H1 (cell line): ENCODE measurements at regions not wholly inside any gene's neighbourhood (a gene's known extent, or its start where the extent isn't known, plus 50 kb on each side); places are given as distances from the start of the nearest gene placed in this dataset.

Experiments
- CTCF ChIA-PET: fragments of 300-600 bp; sonication (Branson Sonifier 250); formaldehyde crosslinking; loops from one replicate; lab custom pipeline; 2021; ENCODE audit not compliant: partially characterized antibody; lab: Charles Lee
- POLR2A ChIA-PET: fragments of 300-600 bp; sonication (Branson Sonifier 250); formaldehyde crosslinking; loops from one replicate; lab custom pipeline; 2021; ENCODE audit warnings: inconsistent platforms; ENCODE audit not compliant: partially characterized antibody; lab: Charles Lee
- DNase-seq, 2 experiments: peaks; one replicate each; pipeline versions ENCODE4 v3.0.0 to v3.0.0-alpha.2; 2010 to 2022; ENCODE audit warnings: low spot score in 2 of 2, low read depth in 1 of 2, mixed read lengths in 1 of 2
- FAIRE-seq: peaks from 2 replicates; lab custom pipeline; 2011; peaks lifted over from hg19 to GRCh38; lab: Jason Lieb, UNC
- H2AFZ ChIP-seq: 2 replicates; pipeline ENCODE4 v1.8.1; 2012; ENCODE audit warnings: low read length, inconsistent platforms
- H2AK5ac ChIP-seq: 2 replicates; pipeline ENCODE4 v1.6.1; 2013; ENCODE audit warnings: low read depth, low read length
- H2BK120ac ChIP-seq: replicated peaks from 2 replicates; pipeline ENCODE3; 2013; ENCODE audit warnings: low read depth, low read length, inconsistent platforms
- H2BK12ac ChIP-seq: 2 replicates; pipeline ENCODE4 v1.6.1; 2013; ENCODE audit warnings: low read depth, low read length
- H2BK15ac ChIP-seq: 2 replicates; pipeline ENCODE4 v1.6.1; 2013; ENCODE audit warnings: low read length
- H2BK20ac ChIP-seq: 2 replicates; pipeline ENCODE4 v1.6.1; 2013; ENCODE audit warnings: low read length
- H2BK5ac ChIP-seq: 2 replicates; pipeline ENCODE4 v1.6.1; 2013; ENCODE audit warnings: low read depth, low read length
- H3K14ac ChIP-seq: 2 replicates; pipeline ENCODE4 v1.6.1; 2013; ENCODE audit warnings: inconsistent platforms; ENCODE audit not compliant: insufficient read length
- H3K18ac ChIP-seq: 2 replicates; pipeline ENCODE4 v1.6.1; 2013; ENCODE audit warnings: low read length; ENCODE audit errors: extremely low read depth
- H3K23ac ChIP-seq: 2 replicates; pipeline ENCODE4 v1.6.1; 2013; ENCODE audit warnings: inconsistent platforms; ENCODE audit not compliant: insufficient read length
- H3K23me2 ChIP-seq: 2 replicates; pipeline ENCODE4 v1.6.1; 2013; ENCODE audit warnings: low read depth, low read length
- H3K27ac ChIP-seq: 2 replicates; pipeline ENCODE4 v1.6.1; 2011; ENCODE audit warnings: low read depth, low read length, inconsistent platforms
- H3K27me3 ChIP-seq, 4 experiments: replicated peaks in 1 of 4; 1 replicate in 1 of 4; 2 replicates in 3 of 4; pipeline versions ENCODE4 v1.6.1 to v1.8.1; 2011 to 2013; ENCODE audit warnings: low read length in 3 of 4, mild to moderate bottlenecking in 3 of 4, inconsistent platforms in 2 of 4, mixed read lengths in 2 of 4, moderate library complexity in 1 of 4; ENCODE audit not compliant: control insufficient read depth in 3 of 4, insufficient read depth in 3 of 4; ENCODE audit errors: extremely low read depth in 1 of 4
- H3K36me3 ChIP-seq, 4 experiments: 2 replicates each; pipeline versions ENCODE4 v1.6.1 to v1.8.1; 2011 to 2013; ENCODE audit warnings: mild to moderate bottlenecking in 4 of 4, low read length in 3 of 4, moderate library complexity in 2 of 4, control low read depth in 1 of 4, inconsistent platforms in 1 of 4; ENCODE audit not compliant: insufficient read depth in 4 of 4, control insufficient read depth in 2 of 4
- H3K4ac ChIP-seq: replicated peaks from 2 replicates; pipeline ENCODE3; 2013; ENCODE audit warnings: low read length, low read depth, mixed read lengths, inconsistent platforms; ENCODE audit not compliant: insufficient read length
- H3K4me1 ChIP-seq, 4 experiments: replicated peaks in 1 of 4; 1 replicate in 1 of 4; 2 replicates in 3 of 4; pipeline versions ENCODE4 v1.6.1 to v1.8.1; 2011 to 2013; ENCODE audit warnings: low read length in 3 of 4, inconsistent platforms in 2 of 4, mixed read lengths in 1 of 4; ENCODE audit not compliant: insufficient read depth in 4 of 4, control insufficient read depth in 3 of 4
- H3K4me2 ChIP-seq, 2 experiments: 2 replicates each; pipeline versions ENCODE4 v1.6.1 to v1.8.1; 2011 to 2013; ENCODE audit warnings: low read depth in 2 of 2, low read length in 2 of 2, control low read depth in 1 of 2, inconsistent platforms in 1 of 2, mild to moderate bottlenecking in 1 of 2; ENCODE audit not compliant: insufficient read depth in 1 of 2
- H3K4me3 ChIP-seq, 4 experiments: fragments of 200-600, 300-600 bp in 1 of 4; sonication (generic), shearing (Covaris generic), sonication (Bioruptor Twin) in 1 of 4; 2 replicates each; pipeline versions ENCODE4 v1.5.1 to v1.8.1; 2011 to 2016; ENCODE audit warnings: low read length in 4 of 4, low read depth in 3 of 4, control low read depth in 2 of 4, inconsistent platforms in 2 of 4, mild to moderate bottlenecking in 2 of 4, mixed read lengths in 1 of 4, moderate library complexity in 1 of 4; ENCODE audit not compliant: insufficient read depth in 2 of 4; ENCODE audit errors: extremely low read depth in 1 of 4
- H3K56ac ChIP-seq: replicated peaks from 2 replicates; pipeline ENCODE3; 2013; ENCODE audit warnings: low read depth, mild to moderate bottlenecking, mixed read lengths, low read length, inconsistent platforms; ENCODE audit not compliant: insufficient read length
- H3K79me1 ChIP-seq: 2 replicates; pipeline ENCODE4 v1.6.1; 2013; ENCODE audit warnings: low read depth, low read length, control low read depth
- H3K79me2 ChIP-seq, 2 experiments: 2 replicates each; pipeline versions ENCODE4 v1.6.1 to v1.8.1; 2012 to 2013; ENCODE audit warnings: low read length in 2 of 2, mild to moderate bottlenecking in 2 of 2, inconsistent platforms in 1 of 2; ENCODE audit not compliant: insufficient read depth in 2 of 2, control insufficient read depth in 1 of 2
- H3K9ac ChIP-seq, 4 experiments: replicated peaks in 1 of 4; 1 replicate in 1 of 4; 2 replicates in 3 of 4; pipeline versions ENCODE4 v1.6.1 to v1.8.1; 2011 to 2013; ENCODE audit warnings: low read depth in 3 of 4, low read length in 3 of 4, control low read depth in 2 of 4, mild to moderate bottlenecking in 2 of 4, moderate library complexity in 2 of 4, inconsistent platforms in 1 of 4; ENCODE audit errors: extremely low read depth in 1 of 4
- H3K9me3 ChIP-seq, 2 experiments: 2 replicates each; pipeline versions ENCODE4 v1.6.1 to v1.8.1; 2012 to 2013; ENCODE audit warnings: mild to moderate bottlenecking in 2 of 2, moderate library complexity in 2 of 2, control low read depth in 1 of 2, inconsistent platforms in 1 of 2, low read depth in 1 of 2, low read length in 1 of 2, mixed read lengths in 1 of 2; ENCODE audit not compliant: insufficient read depth in 2 of 2
- H4K20me1 ChIP-seq, 2 experiments: replicated peaks in 1 of 2; 2 replicates each; pipeline versions ENCODE3 to v1.8.1; 2011 to 2013; ENCODE audit warnings: inconsistent platforms in 2 of 2, low read length in 2 of 2, mild to moderate bottlenecking in 1 of 2; ENCODE audit not compliant: insufficient read depth in 2 of 2, control insufficient read depth in 1 of 2
- H4K5ac ChIP-seq: 2 replicates; pipeline ENCODE4 v1.6.1; 2013; ENCODE audit warnings: low read length, low read depth, mixed read lengths, inconsistent platforms; ENCODE audit not compliant: insufficient read length
- H4K8ac ChIP-seq: 2 replicates; pipeline ENCODE4 v1.8.0; 2013; ENCODE audit warnings: mild to moderate bottlenecking, moderate library complexity, low read length, inconsistent platforms; ENCODE audit not compliant: insufficient read depth; ENCODE audit errors: extremely low read depth
- H4K91ac ChIP-seq: replicated peaks from 2 replicates; pipeline ENCODE3; 2013; ENCODE audit warnings: low read length, mixed read lengths, inconsistent platforms; ENCODE audit not compliant: insufficient read length
- BACH1 ChIP-seq: IDR thresholded peaks from 2 replicates; pipeline ENCODE4 v1.6.1; 2012; ENCODE audit warnings: low read length, improper control_type of control experiment
- MAX ChIP-seq: IDR thresholded peaks from 2 replicates; pipeline ENCODE4 v1.6.1; 2012; ENCODE audit warnings: inconsistent platforms
- POLR2A ChIP-seq, 2 experiments: IDR thresholded peaks; 1 replicate in 1 of 2; 2 replicates in 1 of 2; pipeline ENCODE4 v1.6.1; 2011; ENCODE audit warnings: low read depth in 2 of 2, low read length in 2 of 2, mild to moderate bottlenecking in 2 of 2; ENCODE audit errors: control extremely low read depth in 1 of 2

GRCh38 chr10:52895059-52895458, 122.5 kb upstream of the MBL2 start:
- Histone ChIP-seq H2BK12ac (no peak overlapping the region), H3K9ac (no peak overlapping the region), H2BK120ac (no peak overlapping the region), H2BK5ac (no peak overlapping the region), H2BK20ac (no peak overlapping the region), H3K4me2 (no peak overlapping the region), H4K5ac (no peak overlapping the region), H3K4ac (no peak overlapping the region), H3K27me3 (no peaks in the 10 kb centered on the region), H4K91ac (no peak overlapping the region), H4K20me1 (no peaks in the 10 kb centered on the region), H3K23me2 (no peaks in the 10 kb centered on the region), H2AFZ (no peak overlapping the region), H3K56ac (no peak overlapping the region), H3K4me1 (no peaks in the 10 kb centered on the region), H3K27ac (no peak overlapping the region), H3K4me3 (no peak overlapping the region), H3K79me2 (no peaks in the 10 kb centered on the region), H3K14ac (no peak overlapping the region), H2BK15ac (no peak overlapping the region), H4K8ac (no peak overlapping the region), H3K9me3 (no peaks in the 10 kb centered on the region; a peak in 1 of 4 replicates), H3K79me1 (no peaks in the 10 kb centered on the region), H3K18ac (no peak overlapping the region), H3K23ac (no peak overlapping the region), H2AK5ac (no peak overlapping the region), H3K36me3 (no peaks in the 10 kb centered on the region)
- FAIRE-seq (no peak), DNase-seq (no peak)
- TF ChIP-seq MAX (no peak), POLR2A (IDR thresholded peaks at IDR 0.05; ENCODE audit: control extremely low read depth in 1 of 2, low read depth in 2 of 2, low read length in 2 of 2) (no peak), BACH1 (no peak)
- CTCF ChIA-PET = interaction anchor here (0.9 kb wide), 1 partner anchor 9 kb away, joined by 4 read pairs; no protein-coding TSS in a partner anchor
- POLR2A ChIA-PET = no interaction called here
